NCI-H1417 treated with DMSO at 0.1 percent for 48 hours (cell line): ENCODE measurements at regions not wholly inside any gene's neighbourhood (a gene's known extent, or its start where the extent isn't known, plus 50 kb on each side); places are given as distances from the start of the nearest gene placed in this dataset.

Experiments
- DNase-seq: peaks from one replicate; lab custom pipeline; 2025; lab: John Stamatoyannopoulos, UW

DNA sequence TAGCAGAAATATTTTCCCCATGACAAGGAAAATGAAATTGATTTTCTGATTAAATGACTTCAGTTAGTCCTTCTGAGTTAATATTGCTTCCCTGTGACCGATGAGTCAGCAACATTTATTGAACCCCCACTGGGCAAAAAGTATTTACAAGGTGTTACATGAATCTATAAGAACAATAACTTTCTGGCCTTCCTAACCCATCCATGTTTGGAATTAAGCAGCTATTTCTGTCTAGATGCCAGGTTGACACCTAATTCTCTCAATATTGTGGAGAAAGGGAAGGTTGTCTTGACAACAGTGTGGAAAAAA is 112.9 kb upstream of the JAZF1 start:
- no peak for DNase-seq

DNA sequence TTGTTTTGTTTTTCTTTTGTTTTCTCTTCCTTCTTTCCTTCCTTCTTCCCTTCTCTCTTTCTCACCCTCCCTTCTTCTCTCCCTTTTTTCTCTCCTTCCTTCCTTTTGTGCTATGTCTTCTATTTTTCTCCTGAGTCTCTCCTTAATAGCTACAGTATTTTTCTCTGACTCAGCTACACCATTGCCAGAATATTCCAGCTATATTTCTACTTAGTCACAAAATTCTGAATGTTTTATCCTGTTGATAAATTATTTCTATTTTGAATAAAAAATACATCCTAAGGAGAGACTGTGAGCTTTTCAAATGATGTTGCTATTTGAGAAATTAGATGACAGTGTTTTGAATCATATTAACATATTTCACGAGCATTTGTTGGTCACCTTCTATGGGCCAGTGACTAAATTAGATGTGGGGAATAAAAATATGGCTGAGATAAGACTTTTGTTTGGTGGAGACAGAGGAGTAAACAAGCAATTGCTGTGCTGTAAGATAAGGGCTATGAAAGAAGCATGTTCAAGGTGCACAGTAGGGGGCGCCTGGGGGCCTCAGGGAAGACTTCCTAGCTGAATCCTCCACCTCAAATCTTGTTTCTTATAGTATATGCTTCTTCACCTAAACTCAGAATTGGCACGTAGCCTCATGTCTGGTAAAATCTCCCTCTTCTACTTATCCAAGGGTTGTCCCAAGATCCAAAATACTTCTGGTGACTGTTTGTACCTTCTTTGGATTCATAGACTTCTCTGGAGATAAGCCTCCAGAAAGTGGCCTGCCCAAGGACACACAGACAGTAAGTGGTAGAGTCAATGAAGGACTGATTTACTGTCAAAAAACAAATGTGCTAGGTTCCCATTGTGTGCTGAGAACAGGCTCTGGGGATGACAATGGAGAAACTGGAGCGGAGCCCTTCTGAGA is 115.5 kb upstream of the CREB5 start:
- DNase-seq: no peak

DNA sequence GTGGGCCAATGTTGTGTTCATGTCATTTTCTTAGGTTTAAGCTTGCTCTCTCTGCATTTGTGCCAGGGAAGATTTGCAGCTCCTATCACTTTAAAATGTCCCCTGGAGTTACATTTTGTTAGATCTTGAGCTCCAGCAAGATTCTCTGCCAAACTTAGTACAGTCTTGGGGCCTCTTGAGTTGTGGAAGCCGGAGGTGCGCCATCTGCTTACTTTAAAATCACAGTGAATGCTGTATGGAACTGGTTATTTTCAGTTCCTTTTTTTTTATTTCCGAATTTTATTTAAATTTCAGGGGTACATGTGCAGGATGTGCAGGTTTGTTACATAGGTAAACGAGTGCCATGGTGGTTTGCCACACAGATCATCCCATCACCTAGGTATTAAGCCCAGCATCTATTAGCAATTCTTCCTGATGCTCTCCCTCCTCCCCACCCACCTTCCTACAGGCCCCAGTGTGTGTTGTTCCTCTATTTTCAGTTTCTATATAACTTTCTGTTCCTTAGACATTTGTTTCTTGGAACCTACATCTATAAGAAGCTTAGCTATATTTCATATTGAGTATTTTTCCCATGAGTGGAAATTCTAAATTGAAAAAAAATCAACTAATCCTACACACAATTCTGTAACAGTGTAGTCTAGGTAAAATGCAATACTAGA is 114.4 kb upstream of the CREB5 start:
- no peak for DNase-seq

DNA sequence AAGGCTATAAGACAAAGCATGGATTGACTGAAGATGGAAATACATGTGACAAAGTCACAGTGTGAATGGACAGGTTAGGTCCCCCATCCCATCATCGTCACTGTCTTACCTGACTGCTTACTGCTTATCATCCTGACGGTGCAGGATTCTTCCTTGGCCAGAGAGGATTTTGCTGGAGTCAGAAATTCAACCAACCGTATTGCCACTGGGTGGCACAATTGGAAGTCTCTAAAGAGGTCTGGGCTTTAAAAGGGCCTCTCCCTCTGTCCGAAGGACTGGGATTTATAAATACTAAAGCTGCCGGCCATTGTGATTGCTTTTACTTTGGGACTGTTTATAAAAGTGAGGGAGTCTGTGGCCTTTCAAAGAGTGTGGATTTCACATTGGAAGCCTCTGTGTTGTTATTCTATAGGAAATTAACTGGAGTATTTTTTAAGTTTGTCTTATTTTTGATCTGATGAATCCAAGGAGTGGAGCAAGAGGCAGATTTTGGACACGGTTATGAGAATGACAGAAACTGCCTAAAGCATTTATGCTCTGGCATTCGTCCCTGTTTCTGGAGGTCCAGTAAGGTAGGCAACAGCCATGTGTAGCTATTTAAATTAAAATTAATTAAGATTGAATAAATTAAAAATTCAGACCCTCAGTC is 113.3 kb upstream of the CREB5 start:
- peak; percentile 58 for DNase-seq

DNA sequence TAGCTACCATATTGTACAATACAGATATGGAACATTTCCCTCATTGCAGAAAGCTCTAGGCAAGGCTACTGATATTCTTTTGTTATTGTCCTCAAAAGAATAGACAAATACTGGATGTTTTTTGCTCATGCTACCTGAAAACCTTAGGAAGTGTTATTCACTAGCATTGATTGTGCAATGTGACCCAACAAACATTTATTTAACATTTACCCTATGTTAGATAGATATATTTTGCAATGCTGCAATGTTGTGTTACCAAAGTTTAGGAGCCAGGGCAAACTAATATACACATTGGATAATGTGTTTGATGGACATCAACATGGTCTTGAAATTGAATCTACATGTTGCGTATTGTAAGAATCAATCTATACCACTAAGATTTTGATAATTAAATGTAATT is 112.8 kb upstream of the CREB5 start:
- no peak for DNase-seq

DNA sequence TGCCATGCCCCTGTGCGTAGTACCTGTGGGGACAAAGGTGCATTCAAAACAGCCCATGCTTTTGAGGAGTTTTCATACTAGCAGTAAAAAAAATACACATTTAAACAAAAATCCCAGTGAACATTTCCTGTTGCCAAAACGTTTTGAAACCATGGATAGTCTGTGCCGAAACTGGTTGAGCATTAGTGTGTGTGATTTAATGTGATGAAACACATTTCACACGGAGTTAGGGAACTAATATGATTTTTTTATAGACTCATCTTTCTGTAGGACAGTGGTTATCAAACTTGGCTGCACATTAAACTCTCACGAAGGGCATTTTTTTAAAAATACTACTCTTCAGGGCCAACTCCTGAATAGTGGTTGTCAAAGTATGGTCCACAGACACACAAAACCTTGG is 111.8 kb upstream of the CREB5 start:
- no peak for DNase-seq

DNA sequence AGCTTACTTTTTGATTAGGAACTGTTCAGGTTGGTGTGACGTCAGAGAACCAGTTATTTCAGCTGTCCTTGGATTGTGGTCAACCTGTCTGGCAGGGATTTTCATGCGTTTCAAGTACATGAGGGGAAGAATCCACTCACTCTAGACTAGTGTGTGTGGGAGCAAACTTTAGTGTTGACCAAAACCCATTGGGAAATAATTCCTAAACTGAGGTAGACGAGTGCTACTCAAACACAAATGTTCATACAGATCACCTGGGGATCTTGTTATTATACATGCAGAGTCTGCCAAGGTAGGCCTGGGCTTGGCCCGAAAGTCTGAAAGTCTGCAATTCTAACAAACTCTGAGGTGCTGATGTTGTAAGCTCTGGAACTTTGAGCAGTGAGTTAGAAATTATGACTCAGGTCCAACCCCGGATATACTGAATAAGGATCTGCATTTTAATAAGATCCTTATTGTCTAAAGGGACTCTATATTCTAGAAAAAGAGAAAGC is 111.1 kb upstream of the CREB5 start:
- no peak for DNase-seq

DNA sequence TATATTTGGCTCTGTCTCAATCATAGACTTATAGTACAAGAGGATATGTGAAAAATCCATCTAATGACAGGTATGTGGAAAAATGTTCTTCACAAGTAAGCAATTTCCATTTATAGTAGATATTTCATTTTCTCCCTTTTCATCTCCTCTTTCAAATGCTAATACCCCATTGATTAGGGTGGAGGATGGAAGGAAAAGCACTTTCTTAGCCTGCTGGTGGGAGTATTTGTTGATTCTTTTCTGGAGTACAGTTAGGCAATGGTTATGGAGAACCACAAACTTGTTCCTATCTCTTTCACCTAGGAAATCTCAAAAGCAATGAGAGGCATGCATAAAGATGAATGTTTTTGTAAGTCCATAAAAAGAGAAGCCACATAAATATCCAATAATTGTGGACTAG is 108.0 kb upstream of the CREB5 start:
- no peak for DNase-seq

DNA sequence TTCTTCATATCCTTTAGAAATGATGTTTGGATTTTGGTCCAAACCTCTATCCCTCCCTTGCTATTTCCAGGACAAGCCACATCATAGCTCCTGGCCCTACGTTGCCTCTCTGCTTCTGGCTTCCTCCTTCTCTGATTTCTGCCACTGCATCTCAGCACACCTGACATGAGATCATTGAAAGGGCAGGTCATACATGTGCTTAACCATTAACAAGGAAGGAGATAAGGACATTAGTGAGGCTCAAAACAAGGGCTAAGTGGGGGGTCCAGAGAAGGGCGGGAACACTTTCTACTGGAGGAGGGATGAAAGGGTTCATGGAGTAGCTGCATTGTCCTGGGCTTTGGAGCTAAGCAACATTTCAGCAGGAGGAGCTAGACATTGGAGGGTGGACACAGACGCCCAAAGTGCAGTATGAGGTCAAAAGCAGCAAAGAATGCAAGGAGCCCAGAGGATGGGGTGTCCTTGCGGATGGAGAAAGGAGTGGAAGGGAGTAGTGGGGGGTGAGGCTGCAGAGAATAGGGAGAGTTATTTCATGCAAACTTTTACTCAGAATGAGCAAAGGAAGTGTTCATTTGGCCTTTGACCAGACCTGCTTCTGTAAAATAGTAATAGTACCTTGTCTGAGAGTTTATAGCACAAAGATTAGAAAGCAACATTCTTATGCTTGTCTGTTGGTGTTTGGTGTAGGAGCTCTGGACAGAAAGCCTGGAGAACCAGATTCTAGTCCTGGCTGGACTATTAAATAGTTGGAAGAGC is 102.4 kb upstream of the CREB5 start:
- DNase-seq: no peak

DNA sequence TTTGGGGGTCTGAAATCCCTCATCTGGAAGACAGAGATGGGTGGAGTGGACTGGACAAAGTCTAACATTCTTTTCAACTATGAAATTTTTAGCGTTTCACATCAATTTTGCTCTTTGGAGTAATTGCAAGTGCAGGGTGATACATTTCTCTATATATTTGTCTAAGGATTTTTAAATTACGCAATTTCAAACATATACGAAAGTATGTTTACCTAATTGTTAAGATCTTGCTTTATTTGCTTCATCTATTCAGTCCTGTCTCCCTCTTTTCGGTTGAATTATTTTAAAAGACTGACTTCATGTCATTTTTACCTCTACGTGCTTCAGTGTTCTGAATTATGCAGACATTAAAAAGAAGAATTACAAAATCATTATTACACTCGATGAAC is 101.9 kb upstream of the CREB5 start:
- DNase-seq: no peak

DNA sequence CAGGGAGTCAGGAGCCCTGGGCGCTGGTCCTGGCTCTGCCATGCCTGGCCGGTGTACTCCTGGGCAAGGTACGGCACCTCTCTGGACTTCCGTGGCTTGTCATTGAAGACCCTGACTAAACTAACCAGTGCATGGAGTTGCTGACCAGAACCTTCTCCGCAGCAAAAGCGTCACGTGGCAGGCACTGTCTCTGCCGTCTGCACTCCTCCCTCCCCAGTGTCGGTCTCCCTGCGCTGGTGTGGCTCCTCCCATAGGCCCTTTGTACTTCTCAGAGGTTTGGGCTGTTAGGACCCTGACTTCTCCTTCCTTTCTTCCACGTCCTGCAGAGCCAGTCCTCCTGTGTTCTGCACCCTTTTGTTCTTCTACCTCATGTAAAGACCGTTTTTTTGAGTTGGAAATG is 100.6 kb upstream of the CREB5 start:
- DNase-seq: no peak

DNA sequence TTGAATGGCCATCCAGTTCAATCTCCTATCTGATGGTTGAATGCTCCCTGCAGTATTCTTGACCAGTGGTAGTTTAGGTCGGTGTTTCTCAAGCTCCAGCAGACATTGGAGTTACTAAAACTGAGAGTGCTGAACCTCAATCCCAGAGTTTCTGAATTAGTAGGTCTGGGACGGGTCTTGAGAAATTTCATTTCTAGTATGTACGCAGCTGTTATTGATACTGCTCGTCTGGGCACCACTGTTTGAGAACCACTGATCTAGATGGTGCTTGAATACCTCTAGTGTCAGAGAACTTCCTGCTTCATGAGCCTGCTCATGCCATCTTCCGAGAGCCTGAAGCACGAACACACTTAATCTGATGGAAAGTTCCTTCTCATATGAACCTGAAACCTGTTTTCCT is 99.4 kb upstream of the CREB5 start:
- no peak for DNase-seq

DNA sequence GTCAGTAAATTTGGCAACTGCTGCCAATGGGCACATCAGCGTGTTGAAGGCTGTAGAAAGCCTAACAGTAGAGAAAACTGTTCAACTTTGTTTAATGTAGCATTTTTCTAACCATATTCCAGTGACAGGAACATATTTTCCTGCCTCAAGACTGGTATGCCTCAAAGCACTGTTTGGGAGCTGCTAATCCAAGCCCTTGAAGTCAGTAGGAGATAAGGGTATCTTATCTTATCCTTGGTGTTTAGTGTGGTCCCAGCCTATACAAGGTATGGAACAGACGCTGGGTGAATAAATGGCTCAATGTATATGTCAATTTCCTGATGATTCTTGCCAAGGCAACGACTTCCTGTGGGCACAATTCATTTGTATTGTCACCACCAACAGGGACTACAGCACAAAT is 97.5 kb upstream of the CREB5 start:
- DNase-seq: no peak

DNA sequence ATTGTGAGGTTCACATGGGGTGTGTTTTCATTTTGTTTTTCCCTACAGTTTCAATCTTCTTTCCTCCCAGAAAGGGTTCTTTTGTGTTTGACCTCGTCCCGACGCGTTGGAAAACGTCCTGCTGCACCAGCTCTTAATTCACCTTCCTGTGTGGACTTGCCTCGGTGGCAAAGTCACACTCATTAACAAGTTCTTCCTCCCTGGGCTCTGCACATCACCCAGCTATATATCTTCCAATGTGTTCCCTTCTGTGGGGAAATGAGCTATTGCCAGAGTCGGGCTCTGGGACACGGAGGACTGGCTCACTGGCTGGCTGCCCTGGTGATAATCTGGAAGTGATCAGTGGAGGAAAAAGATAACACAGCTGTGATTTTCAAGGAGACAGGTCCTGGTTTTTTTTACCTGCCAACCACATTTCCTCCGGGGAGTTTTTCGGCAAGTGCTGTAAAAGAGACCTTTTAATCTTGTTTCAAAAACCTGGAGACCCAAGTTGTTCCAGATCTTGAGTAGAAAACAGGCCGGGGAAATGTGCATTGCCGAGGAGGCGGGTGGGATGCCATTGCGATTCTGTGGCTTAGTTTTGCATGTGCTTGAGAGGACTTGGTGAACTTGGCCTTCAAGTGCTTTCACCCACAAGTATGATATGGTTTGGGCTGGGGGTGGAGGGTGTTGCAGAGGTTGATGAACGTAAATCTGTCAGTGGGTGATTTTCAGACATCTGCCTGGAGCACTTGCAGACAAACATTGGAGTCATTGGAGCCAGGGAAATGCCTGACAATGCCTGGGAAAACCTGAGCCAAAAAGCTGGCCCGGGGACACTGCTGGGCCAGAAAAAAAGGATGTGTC is 96.5 kb upstream of the CREB5 start:
- no peak for DNase-seq

DNA sequence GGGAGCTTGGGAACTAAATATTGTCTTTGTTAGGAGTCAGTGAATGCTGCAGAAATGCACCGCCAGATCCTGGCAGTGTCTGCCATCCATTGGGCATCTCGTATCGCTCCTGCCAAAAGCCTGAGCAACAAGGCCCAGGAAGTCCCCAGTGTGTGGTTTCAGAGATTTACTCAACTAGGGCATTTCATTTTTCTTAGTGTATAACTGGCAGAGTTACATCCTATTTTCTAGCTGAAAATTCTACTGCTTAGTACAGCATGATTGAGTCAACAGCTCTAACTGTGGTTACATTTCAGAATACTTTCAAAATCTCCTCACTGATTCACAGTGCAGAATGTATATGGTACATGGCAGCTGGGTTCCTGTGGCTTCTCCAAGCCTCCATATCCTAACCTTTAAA is 95.8 kb upstream of the CREB5 start:
- no peak for DNase-seq

DNA sequence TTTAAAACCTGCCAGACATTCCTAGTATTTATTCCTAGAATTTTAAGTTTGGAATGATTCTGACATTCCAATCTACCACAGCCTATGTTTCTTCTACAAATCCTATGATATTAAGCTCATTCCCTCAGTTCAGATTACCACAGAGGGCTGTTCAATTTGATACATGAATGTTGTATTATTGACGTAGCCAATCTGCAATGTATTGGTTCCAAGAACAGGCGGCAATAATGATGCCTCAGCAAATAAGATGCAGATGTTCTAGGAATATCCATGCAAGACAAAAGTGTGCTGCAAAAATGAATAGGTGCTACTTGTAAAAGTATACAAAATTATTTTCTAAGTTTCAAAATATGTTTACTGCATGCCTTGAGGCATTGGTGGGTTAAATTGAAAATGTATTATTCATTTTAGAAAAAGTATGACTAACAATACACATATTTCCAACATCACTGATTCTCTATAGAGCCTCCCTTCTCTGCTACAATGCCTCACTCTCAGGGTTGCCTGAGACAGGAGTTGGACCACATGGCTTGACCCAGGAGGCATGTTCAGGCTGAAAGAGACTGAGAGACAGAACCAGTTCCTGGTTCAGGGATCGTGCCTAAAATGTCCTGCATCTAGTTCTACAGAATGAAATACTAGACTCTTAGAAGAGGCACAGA is 94.1 kb upstream of the CREB5 start:
- no peak for DNase-seq

DNA sequence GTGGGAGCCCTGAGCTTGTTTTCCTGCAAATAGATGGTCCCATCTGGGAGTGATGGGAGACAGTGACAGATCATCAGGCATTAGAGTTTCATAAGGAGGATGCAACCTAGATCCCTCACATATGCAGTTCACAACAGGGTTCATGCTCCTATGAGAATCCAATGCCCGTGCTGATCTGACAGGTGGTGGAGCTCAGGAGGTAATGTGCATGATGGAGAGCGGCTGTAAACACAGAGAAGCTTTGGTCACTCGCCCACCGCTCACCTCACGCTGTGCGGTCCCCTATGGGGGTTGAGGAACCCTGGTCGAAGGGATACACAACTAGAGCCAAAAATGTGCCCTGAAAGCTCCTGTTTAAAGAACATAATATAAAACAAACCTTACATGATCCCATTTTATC is 88.5 kb upstream of the CREB5 start:
- no peak for DNase-seq

DNA sequence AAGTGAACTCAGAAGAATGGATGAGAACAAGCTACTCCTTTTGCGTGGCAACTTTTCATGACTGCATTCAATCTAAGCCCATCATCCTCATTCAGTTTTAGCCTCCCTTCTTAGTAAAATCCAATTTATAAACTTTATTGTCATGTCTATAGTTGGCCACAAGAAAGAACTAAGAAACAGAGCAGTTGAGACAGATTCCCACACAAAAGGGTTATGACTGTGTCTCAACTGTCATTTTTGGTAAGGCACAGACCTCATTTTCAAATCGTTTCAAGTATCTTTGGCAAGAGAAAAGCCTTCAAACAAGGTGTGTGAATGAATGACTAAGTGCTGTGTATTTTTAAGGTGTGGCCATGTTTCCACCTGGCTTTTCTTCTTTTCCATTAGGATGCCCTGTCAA is 84.2 kb upstream of the CREB5 start:
- no peak for DNase-seq

DNA sequence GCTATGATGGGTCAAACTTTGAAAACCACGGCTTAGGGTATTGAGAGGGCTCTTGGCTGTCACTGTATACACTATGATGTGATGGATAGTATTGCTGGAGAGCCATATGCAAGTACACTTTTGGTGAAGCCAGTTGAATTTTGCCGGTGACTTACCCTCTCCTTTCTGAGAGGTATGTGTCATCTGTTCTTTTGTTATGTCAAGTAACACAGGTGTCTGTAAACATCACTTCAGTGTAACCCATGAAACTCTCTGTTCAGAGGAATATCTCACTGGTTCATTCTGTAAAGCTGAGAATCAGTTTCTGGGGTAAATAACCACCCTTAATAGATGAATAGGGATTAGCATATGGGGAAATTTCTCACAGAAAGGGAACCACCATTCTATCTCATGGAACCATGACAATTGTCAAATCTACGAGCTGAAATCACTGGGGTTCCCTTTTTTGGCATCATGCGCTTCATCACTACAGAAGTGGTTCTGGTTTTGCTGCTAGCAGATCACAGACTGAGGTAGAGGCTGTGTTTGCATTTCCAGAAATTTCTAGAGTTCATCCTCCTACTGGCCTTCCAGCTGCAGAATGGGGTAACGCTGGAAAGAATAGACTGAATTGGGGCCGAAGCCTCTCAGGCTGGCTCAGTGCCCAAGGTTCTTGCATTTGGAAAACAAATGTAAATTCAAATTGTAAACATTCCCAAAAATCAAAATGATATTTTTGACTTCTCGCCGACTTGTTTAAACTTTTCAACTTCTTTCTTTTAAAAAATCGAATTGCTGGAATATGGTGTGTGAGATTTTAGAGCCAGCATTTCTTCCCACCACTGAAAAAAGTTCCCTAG is 83.3 kb upstream of the CREB5 start:
- DNase-seq: no peak
